Activated T-cell treated with anti-CD3 and anti-CD28 coated beads for 48 hours (primary cell): ENCODE measurements at regions not wholly inside any gene's neighbourhood (a gene's known extent, or its start where the extent isn't known, plus 50 kb on each side); places are given as distances from the start of the nearest gene placed in this dataset.
"Not testable (repeated sequence)": the region's sequence is repeated elsewhere in the genome, so short reads cannot be mapped to it uniquely, and the experiment has no call there.

Source experiments
- DNase-seq: peaks from one replicate; pipeline ENCODE4 v3.0.0-alpha.2; 2020; ENCODE audit warnings: low read depth

DNA sequence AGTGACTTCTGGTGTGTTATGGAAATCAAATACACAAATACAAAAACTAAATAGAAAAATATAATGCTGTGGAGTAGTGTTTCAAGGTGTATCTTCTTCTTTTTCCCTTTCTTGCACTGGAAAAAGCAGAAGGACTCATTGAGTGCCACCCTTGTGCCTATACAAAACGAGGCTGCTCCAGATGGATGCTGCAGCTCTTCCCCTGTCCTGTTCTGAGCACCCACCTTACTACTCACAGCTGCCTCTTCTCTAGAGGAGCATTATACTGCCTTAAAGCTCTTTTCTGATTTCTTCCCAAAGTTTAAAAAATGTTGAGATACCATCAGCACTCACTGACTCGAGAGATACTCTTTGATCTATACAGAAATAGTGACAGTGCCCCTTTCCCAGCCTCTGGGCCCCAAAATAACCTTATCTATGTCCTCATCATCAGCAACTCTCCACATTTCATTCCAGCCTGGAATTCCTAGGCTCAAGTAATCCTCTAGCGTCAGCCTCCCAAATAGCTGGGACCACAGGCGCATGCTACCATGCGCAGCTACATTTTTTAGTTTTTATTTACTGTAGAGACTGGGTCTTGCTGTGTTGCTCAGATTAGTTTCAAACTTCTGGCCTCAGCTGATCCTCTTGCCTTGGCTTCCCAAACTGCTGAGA, 1356.1 kb upstream of the NRXN1 start:
- no peak for DNase-seq

DNA sequence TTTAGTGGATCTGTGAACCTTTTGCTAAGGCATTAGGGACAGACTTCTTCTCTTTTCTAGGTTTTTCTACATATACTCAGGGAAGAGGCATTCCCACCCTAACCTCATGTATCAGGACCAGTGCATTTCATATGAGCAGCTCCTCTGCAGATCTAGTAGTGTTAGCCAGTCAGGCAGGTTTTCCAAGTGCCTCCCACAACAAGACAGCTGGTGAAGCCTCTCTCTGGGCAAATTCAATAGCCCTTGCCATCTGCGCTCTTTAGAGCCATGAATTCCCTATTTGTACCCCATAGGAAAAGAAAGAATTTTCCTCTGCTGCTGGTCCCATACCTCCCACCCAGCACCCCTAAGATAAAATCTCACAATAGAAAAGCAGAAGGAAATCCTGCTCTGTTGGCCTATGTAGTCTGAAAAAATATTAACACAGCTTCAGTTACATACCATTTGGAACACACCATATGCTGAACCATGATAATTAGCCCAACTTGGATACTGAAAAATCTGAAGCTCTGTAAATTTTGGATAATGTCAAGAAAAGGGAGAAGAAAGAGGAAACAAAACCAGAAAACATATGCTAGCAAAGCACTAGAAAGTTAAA, 1354.6 kb upstream of the NRXN1 start:
- no peak for DNase-seq

DNA sequence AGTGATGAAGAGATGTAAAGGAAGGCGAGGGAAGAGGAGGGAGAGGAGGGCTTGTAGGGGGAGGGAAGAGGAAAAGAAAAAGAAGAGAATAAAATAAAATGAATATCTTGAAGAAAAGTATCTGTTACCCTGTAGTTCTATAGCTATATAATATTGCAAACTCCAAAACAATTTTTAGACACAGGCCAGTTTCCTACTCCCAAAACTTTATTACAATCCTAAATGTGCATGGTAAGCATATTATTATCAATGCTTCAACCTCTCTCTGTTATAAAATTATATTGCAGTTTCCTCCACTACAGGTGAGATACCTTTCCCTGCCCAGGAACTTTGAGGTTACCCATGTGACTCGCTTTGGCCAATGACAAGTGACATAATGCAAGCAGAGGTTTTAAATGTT, 1351.6 kb upstream of the NRXN1 start:
- no peak for DNase-seq

DNA sequence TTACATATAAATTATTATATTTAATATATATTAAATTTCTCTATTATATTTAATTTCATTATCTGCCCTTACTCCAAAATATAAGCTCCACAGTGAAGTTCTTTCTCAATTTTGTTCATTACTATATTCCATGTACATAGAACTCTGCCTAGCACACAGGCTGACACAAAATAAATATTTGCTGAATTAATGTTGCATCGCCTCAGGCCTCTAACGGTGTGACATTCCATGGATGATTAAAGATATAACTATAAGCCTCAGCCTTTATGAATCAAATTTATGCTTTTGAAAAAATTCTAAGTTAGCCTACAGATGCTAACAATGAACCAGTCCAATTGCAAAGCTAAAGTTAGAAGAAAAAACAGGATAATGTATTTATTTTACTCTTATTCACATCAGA, 1337.2 kb upstream of the NRXN1 start:
- no peak for DNase-seq

- DNase-seq, result no peak
These were observed 1336.2 kb upstream of the NRXN1 start for GRCh38 chr2:52368141-52368540.

GRCh38 chr2:52365946-52366345, 1334.0 kb upstream of the NRXN1 start:
- no peak for DNase-seq

DNA sequence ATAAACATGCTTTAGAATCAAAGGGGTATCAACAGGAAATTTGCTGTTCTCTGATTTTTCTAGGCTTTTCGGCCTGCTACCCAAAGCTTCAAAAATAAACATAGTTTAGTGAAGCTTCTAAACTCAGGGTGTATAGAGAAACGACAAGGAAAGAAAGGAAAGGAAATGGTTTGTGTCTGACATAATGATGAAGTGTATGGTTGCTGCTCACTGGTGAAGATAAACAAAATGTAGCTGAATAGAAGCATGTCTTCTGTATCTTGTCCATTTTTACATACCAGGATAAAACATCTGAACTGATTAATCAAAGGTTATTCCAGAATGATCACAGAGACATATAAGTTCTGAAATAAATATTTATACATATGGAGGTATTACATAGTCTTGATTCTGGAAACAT, 1324.6 kb upstream of the NRXN1 start:
- no peak for DNase-seq

DNA sequence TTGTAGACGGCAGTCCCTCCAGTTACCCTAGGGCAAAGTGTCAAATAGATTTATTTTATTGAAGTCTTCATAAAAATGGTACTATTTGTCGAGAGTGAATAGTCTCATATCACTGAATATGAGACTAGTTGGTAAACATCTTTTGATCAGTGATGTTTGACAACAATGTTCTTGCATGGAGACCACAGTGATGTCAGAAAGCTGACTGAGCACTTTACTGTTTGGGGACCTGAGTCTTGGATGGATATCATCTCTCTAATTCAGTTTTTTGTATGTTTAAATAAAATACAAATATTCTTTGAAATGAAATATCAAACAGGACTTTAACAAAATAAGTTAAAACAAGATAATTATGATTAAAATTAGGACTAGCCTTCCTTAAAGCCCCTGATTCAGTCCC, 1315.4 kb upstream of the NRXN1 start:
- no peak for DNase-seq

- no peak for DNase-seq
These were observed 1313.7 kb upstream of the NRXN1 start for GRCh38 chr2:52345676-52346075.

- DNase-seq, result no peak
These were observed 1313.2 kb upstream of the NRXN1 start for GRCh38 chr2:52345082-52345481.

DNA sequence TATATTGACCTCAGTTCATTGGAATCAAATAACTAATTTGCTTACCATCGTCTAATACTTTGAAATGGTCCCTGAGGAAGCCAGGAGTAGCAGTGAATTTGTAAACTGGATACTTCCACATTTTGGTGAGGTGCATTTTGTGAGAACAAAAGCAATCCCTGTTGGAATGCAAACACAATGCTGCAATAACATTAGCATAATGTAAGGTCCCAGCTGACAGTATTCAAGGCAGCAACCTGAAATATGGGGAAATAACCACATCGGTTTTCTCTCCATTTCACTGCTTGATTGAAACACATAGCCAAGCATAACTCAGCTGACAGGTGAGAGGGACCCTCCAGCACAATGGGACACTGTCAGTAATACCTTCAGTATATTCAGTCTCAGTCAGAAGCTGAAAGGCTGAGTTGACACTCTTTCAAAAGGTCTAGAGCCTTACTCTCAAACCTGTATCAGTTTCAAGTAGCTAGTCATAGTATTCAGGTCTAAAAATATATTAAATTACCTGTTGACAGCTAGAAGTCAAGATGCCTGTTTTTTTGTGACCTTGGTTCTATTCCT, 1311.9 kb upstream of the NRXN1 start:
- no peak for DNase-seq

- DNase-seq, result no peak
These were observed 1311.1 kb upstream of the NRXN1 start for GRCh38 chr2:52343010-52343409.

DNA sequence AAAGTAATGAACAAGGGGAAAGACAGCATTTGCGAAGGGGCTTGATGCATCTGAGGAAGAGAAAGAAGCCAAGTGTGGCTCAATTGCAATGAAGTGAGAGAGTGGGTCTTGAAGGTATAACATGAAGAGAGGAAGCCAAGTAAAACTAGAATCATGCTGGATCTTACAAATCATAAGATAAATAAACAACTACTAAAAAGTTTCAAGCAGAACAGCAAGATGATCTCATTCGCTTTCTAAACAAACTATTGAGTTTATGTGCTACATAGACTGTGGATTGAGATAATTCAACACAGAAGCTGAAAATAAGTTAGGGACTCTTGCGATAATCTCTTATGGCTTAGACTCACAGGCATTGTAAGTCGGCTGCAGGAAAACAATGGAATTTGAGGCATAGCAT, 1310.5 kb upstream of the NRXN1 start:
- DNase-seq, result no peak

GRCh38 chr2:52341732-52342131, 1309.8 kb upstream of the NRXN1 start:
- no peak for DNase-seq

- DNase-seq, result no peak
These were observed 1308.2 kb upstream of the NRXN1 start for GRCh38 chr2:52340171-52340570.

GRCh38 chr2:52337786-52338185, 1305.9 kb upstream of the NRXN1 start:
- not testable (repeated sequence) for DNase-seq

GRCh38 chr2:52336951-52337350, 1305.0 kb upstream of the NRXN1 start:
- DNase-seq, result no peak

GRCh38 chr2:52335727-52336126, 1303.8 kb upstream of the NRXN1 start:
- no peak for DNase-seq

- no peak for DNase-seq
These were observed 1302.3 kb upstream of the NRXN1 start for GRCh38 chr2:52334185-52334584.

DNA sequence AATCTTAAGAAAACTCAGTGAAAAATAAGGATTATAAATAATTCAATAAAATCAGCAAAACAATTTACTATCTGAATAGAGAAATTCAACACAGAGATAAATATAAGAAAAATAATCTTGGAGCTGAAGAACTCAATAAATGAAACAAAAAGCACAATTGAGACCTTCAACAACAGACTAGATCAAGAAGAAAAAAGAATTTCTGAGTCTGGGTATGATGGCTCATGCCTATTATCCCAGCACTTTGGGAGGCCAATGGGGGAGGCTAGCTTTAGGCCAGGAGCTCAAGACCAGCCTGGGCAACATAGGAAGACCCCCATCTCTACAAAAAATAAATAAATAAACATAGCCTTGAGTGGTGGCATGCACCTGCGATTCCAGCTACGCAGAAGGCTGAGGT, 1295.7 kb upstream of the NRXN1 start:
- no peak for DNase-seq

DNA sequence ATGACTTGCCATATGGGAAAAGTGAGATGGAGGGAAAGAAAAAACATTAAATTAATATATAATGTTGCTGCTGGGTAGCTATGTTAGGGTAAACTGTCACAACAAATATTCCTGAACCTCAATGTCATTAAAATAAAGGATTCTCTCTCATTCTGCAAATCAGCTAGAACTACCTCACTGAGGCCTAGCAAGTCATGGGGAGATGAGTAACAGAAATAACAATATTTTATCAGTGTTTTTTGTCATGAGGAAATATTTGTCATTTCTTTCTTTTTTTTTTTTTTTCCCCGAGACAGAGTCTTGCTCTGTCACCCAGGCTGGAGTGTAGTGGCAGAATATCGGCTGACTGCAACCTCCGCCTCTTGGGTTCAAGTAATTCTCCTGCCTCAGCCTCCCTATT, 1282.3 kb upstream of the NRXN1 start:
- DNase-seq, result no peak

GRCh38 chr2:52312486-52312885, 1280.6 kb upstream of the NRXN1 start:
- no peak for DNase-seq

DNA sequence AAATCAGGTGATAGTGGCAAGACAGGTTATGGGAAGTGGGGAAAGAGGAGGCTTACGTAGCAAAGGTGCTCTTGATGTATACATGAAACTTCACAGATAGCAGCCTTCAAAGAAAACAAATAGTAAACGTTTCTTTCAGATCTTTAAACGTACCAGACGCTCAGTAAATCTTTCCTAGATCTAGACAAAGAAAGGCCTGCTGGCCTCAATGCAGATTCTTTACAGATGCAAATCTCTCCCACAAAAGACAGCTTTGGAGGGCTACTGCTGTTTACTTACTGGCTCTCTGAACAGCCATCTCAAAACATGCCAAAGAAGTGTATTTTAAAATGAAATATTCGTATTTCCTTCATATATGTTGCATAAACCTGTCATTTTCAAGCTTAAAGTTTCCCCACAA, 1279.9 kb upstream of the NRXN1 start:
- no peak for DNase-seq

GRCh38 chr2:52308156-52308555, 1276.2 kb upstream of the NRXN1 start:
- DNase-seq, result no peak
